DND-41 (cell line): ENCODE measurements at regions not wholly inside any gene's neighbourhood (a gene's known extent, or its start where the extent isn't known, plus 50 kb on each side); places are given as distances from the start of the nearest gene placed in this dataset.
A peak's percentile ranks its signal among the peaks of the same experiment; 100 is the strongest.
"Not testable (repeated sequence)": the region's sequence is repeated elsewhere in the genome, so short reads cannot be mapped to it uniquely, and the experiment has no call there.

Experiments
- ATAC-seq: fragments of 200-7000 bp; cut with Tn5 transposase; 3 replicates; pipeline ENCODE4 v1.9.1; 2021; ENCODE audit warnings: low read depth; ENCODE audit not compliant: insufficient read depth
- DNase-seq: peaks from one replicate; pipeline ENCODE4 v3.0.0-alpha.2; 2020
- H2AFZ ChIP-seq: 2 replicates; pipeline ENCODE4 v1.6.0; 2012; ENCODE audit warnings: low read depth, low read length
- H3K27ac ChIP-seq: 2 replicates; pipeline ENCODE4 v1.5.1; 2012; ENCODE audit warnings: low read length, inconsistent platforms
- H3K27me3 ChIP-seq: fragments of 200-600 bp; sonication (generic); 2 replicates; pipeline ENCODE4 v1.6.0; 2012; ENCODE audit warnings: low read length, mild to moderate bottlenecking, inconsistent platforms; ENCODE audit not compliant: insufficient read depth, poor library complexity
- H3K36me3 ChIP-seq: 2 replicates; pipeline ENCODE4 v1.5.1; 2012; ENCODE audit warnings: low read length, inconsistent platforms; ENCODE audit not compliant: insufficient read depth
- H3K4me1 ChIP-seq: 2 replicates; pipeline ENCODE4 v1.5.1; 2012; ENCODE audit warnings: mild to moderate bottlenecking, low read length; ENCODE audit not compliant: insufficient read depth
- H3K4me2 ChIP-seq: 2 replicates; pipeline ENCODE4 v1.6.0; 2012; ENCODE audit warnings: mild to moderate bottlenecking, moderate library complexity, low read length, inconsistent platforms; ENCODE audit not compliant: insufficient read depth
- H3K4me3 ChIP-seq, 2 experiments: fragments of 200-600 bp in 1 of 2; shearing (Covaris generic) in 1 of 2; 2 replicates each; pipeline ENCODE4 v1.5.1; 2012 to 2016; ENCODE audit warnings: inconsistent platforms in 2 of 2, low read length in 2 of 2, mild to moderate bottlenecking in 2 of 2, low read depth in 1 of 2, moderate library complexity in 1 of 2
- H3K79me2 ChIP-seq: 2 replicates; pipeline ENCODE4 v1.6.0; 2012; ENCODE audit warnings: low read length, inconsistent platforms; ENCODE audit not compliant: insufficient read depth
- H3K9ac ChIP-seq: 2 replicates; pipeline ENCODE4 v1.6.0; 2012; ENCODE audit warnings: low read depth, mild to moderate bottlenecking, inconsistent platforms, low read length, moderate library complexity
- H3K9me3 ChIP-seq: 2 replicates; pipeline ENCODE4 v1.5.1; 2012; ENCODE audit warnings: low read length, moderate library complexity, mild to moderate bottlenecking, inconsistent platforms; ENCODE audit not compliant: insufficient read depth, severe bottlenecking
- H4K20me1 ChIP-seq: 2 replicates; pipeline ENCODE4 v1.6.0; 2012; ENCODE audit warnings: low read length; ENCODE audit not compliant: insufficient read depth
- CTCF ChIP-seq: IDR thresholded peaks from 2 replicates; pipeline ENCODE4 v1.5.1; 2012; ENCODE audit warnings: borderline replicate concordance, low read length, moderate library complexity, mild to moderate bottlenecking; ENCODE audit not compliant: poor library complexity, severe bottlenecking; ENCODE audit errors: extremely low read depth
- EZH2 ChIP-seq: IDR thresholded peaks from 3 replicates; pipeline ENCODE4 v1.6.1; 2012; ENCODE audit warnings: borderline replicate concordance, low read depth, mild to moderate bottlenecking, moderate library complexity, low read length, inconsistent platforms; ENCODE audit not compliant: severe bottlenecking

DNA sequence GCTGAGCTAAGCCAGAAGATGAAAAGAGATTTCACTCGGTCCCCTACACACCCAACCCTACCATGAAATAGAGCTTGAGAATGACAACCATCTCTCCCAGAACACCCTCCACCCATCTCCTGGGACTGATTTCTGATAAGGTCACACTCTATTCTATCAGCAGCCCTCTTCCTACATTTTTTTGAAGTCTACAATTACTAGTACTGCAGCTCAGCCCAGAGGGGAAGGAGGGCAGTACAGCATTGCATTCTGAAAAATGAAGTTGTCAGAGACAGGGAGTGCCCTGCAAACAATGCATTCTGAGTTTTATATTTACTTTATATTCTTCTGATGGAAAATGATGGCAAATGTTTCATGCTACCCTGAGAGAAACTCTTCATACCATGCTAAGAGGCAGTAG, 318.5 kb downstream of the BCAT1 start:
- H3K4me1 ChIP-seq: peaks cover 3% of the 10 kb centered on the region; the same call in 1 of the 2 replicates
- H3K27me3 ChIP-seq: no peaks in the 10 kb centered on the region
- H4K20me1 ChIP-seq: no peaks in the 10 kb centered on the region
- no peak overlapping the region for H3K9ac ChIP-seq
- no peak for DNase-seq
- H3K4me2 ChIP-seq: no peak overlapping the region
- H2AFZ ChIP-seq: no peak overlapping the region
- TF ChIP-seq EZH2 (no peak), CTCF (peak; percentile 31)
- ATAC-seq: no peak
- no peak overlapping the region for H3K27ac ChIP-seq
- H3K79me2 ChIP-seq: no peaks in the 10 kb centered on the region
- no peaks in the 10 kb centered on the region for H3K36me3 ChIP-seq
- peaks cover 4% of the 10 kb centered on the region for H3K9me3 ChIP-seq
- no peak overlapping the region for H3K4me3 ChIP-seq

GRCh38 chr12:24625103-24625502, 323.8 kb downstream of the BCAT1 start:
- no peak overlapping the region for H3K4me3 ChIP-seq
- no peaks in the 10 kb centered on the region for H3K79me2 ChIP-seq
- no peak overlapping the region for H3K27ac ChIP-seq
- no peaks in the 10 kb centered on the region for H3K4me1 ChIP-seq
- DNase-seq (no peak), ATAC-seq (peak; percentile 31; the same call in 1 of the 3 replicates)
- H3K36me3 ChIP-seq: no peaks in the 10 kb centered on the region
- no peak overlapping the region for H3K4me2 ChIP-seq
- no peak overlapping the region for H2AFZ ChIP-seq
- H3K9me3 ChIP-seq: peaks cover 4% of the 10 kb centered on the region
- no peaks in the 10 kb centered on the region for H4K20me1 ChIP-seq
- H3K27me3 ChIP-seq: no peaks in the 10 kb centered on the region
- H3K9ac ChIP-seq: no peak overlapping the region
- TF ChIP-seq EZH2 (no peak), CTCF (no peak)

GRCh38 chr12:24619954-24620353, 328.9 kb downstream of the BCAT1 start:
- peaks cover 19% of the 10 kb centered on the region for H3K4me1 ChIP-seq
- DNase-seq, H3K4me2 ChIP-seq, H2AFZ ChIP-seq, H3K9me3 ChIP-seq, ATAC-seq, H3K27ac ChIP-seq, H4K20me1 ChIP-seq, H3K27me3 ChIP-seq, H3K4me3 ChIP-seq, H3K36me3 ChIP-seq, H3K9ac ChIP-seq: not testable (repeated sequence)
- H3K79me2 ChIP-seq: peaks cover 30% of the 10 kb centered on the region

DNA sequence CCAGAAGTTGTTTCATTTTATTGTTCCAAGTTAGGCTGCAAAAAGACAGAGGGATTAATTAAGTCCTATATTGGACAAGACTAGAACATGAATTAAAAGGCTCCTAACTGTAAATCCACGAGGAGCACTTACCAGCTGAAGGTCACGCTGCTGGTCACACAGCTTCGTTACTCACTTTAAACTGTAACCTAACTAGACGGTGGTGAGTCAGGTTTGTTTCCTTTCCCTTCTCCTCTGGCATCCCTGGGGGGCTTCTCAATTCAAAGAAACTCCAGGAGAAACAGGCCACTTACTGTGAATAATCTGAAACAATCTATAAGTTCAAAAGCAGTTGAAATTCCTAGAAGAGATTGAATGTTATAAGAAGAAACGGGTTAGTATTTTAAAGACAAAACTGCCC, 331.4 kb downstream of the BCAT1 start:
- Histone ChIP-seq H3K4me2 (peak overlapping the region; percentile 72), H2AFZ (peak overlapping the region; percentile 57), H3K9ac (peak overlapping the region; percentile 74), H3K36me3 (peaks cover 11% of the 10 kb centered on the region), H3K79me2 (peaks cover 55% of the 10 kb centered on the region), H3K27ac (peak overlapping the region; percentile 99), H3K4me1 (peaks cover 42% of the 10 kb centered on the region), H3K27me3 (no peaks in the 10 kb centered on the region), H4K20me1 (no peaks in the 10 kb centered on the region), H3K9me3 (no peaks in the 10 kb centered on the region), H3K4me3 (peak overlapping the region; percentile 54 to 67)
- ATAC-seq (peak; percentile 77), DNase-seq (peak; percentile 69)
- TF ChIP-seq EZH2 (no peak), CTCF (no peak)
